OCI-LY1 (cell line): ENCODE measurements at regions not wholly inside any gene's neighbourhood (a gene's known extent, or its start where the extent isn't known, plus 50 kb on each side); places are given as distances from the start of the nearest gene placed in this dataset.

Experiments
- H2AFZ ChIP-seq: fragments of 200-600 bp; sonication (generic), shearing (Covaris generic); 2 replicates; pipeline ENCODE4 v1.6.0; 2014; ENCODE audit warnings: antibody characterized with exemption, mild to moderate bottlenecking, low read length
- H3F3A ChIP-seq: fragments of 200-600 bp; sonication (generic), shearing (Covaris generic); 2 replicates; pipeline ENCODE4 v1.6.0; 2014; ENCODE audit warnings: mild to moderate bottlenecking, antibody characterized with exemption, low read length, moderate library complexity; ENCODE audit not compliant: insufficient read depth
- H3K27ac ChIP-seq: fragments of 200-600 bp; sonication (generic); 2 replicates; pipeline ENCODE4 v1.5.1; 2014; ENCODE audit warnings: low read length, mixed run types, mild to moderate bottlenecking, low read depth; ENCODE audit not compliant: poor library complexity, severe bottlenecking
- H3K27me3 ChIP-seq: fragments of 200-600 bp; sonication (generic); 2 replicates; pipeline ENCODE4 v1.6.0; 2014; ENCODE audit warnings: antibody characterized with exemption, mild to moderate bottlenecking, low read length, moderate library complexity; ENCODE audit not compliant: insufficient read depth
- H3K36me3 ChIP-seq: fragments of 200-600 bp; sonication (generic); 2 replicates; pipeline ENCODE4 v1.6.1; 2014; ENCODE audit warnings: mild to moderate bottlenecking, antibody characterized with exemption, low read length, moderate library complexity, mixed read lengths; ENCODE audit not compliant: insufficient read depth
- H3K4me1 ChIP-seq: fragments of 200-600 bp; sonication (generic); 2 replicates; pipeline ENCODE4 v1.5.1; 2014; ENCODE audit warnings: mild to moderate bottlenecking, low read length, moderate library complexity; ENCODE audit not compliant: insufficient read depth, severe bottlenecking
- H3K4me2 ChIP-seq: fragments of 200-600 bp; sonication (generic), shearing (Covaris generic); 2 replicates; pipeline ENCODE4 v1.6.1; 2014; ENCODE audit warnings: low read length
- H3K4me3 ChIP-seq: fragments of 200-600 bp; sonication (generic); 2 replicates; pipeline ENCODE4 v1.5.1; 2014; ENCODE audit warnings: low read length, low read depth, mild to moderate bottlenecking, mixed read lengths; ENCODE audit not compliant: poor library complexity, severe bottlenecking
- H3K79me2 ChIP-seq: fragments of 200-600 bp; shearing (Covaris generic); 2 replicates; pipeline ENCODE4 v1.6.1; 2016; ENCODE audit warnings: mixed run types, low read length, mixed read lengths; ENCODE audit not compliant: insufficient read depth
- H3K9ac ChIP-seq: fragments of 200-600 bp; sonication (generic), shearing (Covaris generic); 2 replicates; pipeline ENCODE4 v1.6.1; 2014; ENCODE audit warnings: mild to moderate bottlenecking, low read length, mixed read lengths
- H3K9me2 ChIP-seq: fragments of 200-600 bp; sonication (generic), shearing (Covaris generic); 2 replicates; pipeline ENCODE4 v1.6.1; 2014; ENCODE audit warnings: low read depth, mild to moderate bottlenecking, low read length, mixed read lengths
- H3K9me3 ChIP-seq: fragments of 200-600 bp; shearing (Covaris generic); 2 replicates; pipeline ENCODE4 v1.6.1; 2014; ENCODE audit warnings: low read length, mixed read lengths
- H4K20me1 ChIP-seq: fragments of 200-600 bp; sonication (generic), shearing (Covaris generic); 2 replicates; pipeline ENCODE4 v1.6.0; 2016; ENCODE audit warnings: mild to moderate bottlenecking, low read length; ENCODE audit not compliant: insufficient read depth
- CTCF ChIP-seq: fragments of 200-600 bp; sonication (generic), shearing (Covaris generic); IDR thresholded peaks from 2 replicates; pipeline ENCODE4 v1.5.1; 2017; ENCODE audit warnings: mild to moderate bottlenecking, antibody characterized with exemption, low read length, moderate library complexity, mixed read lengths
- EZH2 ChIP-seq: fragments of 200-600 bp; sonication (generic), shearing (Covaris generic); IDR thresholded peaks from 2 replicates; pipeline ENCODE4 v1.8.0; 2017; ENCODE audit warnings: borderline replicate concordance, mixed run types, mild to moderate bottlenecking, antibody characterized with exemption, low read length, moderate library complexity, mixed read lengths

- no peak overlapping the region for H2AFZ ChIP-seq
- no peaks in the 10 kb centered on the region for H3K4me1 ChIP-seq
- H3F3A ChIP-seq, result no peaks in the 10 kb centered on the region
- no peak overlapping the region for H3K4me2 ChIP-seq
- H3K4me3 ChIP-seq, result no peak overlapping the region
- H3K79me2 ChIP-seq, result no peaks in the 10 kb centered on the region
- H3K36me3 ChIP-seq, result no peaks in the 10 kb centered on the region
- no peaks in the 10 kb centered on the region for H3K27me3 ChIP-seq
- no peak overlapping the region for H3K27ac ChIP-seq
- H4K20me1 ChIP-seq, result no peaks in the 10 kb centered on the region
- H3K9me2 ChIP-seq, result no peaks in the 10 kb centered on the region
- no peaks in the 10 kb centered on the region for H3K9me3 ChIP-seq
- TF ChIP-seq CTCF, result no peak
- TF ChIP-seq EZH2, result no peak
- no peak overlapping the region for H3K9ac ChIP-seq
These were observed 1083.5 kb upstream of the ADGRL3 start for GRCh38 chr4:60116592-60116991.

- no peaks in the 10 kb centered on the region for H3K9me2 ChIP-seq
- H3K4me3 ChIP-seq, result no peak overlapping the region
- no peak overlapping the region for H3K4me2 ChIP-seq
- H3K36me3 ChIP-seq, result no peaks in the 10 kb centered on the region
- H3F3A ChIP-seq, result no peaks in the 10 kb centered on the region
- no peak overlapping the region for H3K9ac ChIP-seq
- H3K79me2 ChIP-seq, result no peaks in the 10 kb centered on the region
- H4K20me1 ChIP-seq, result no peaks in the 10 kb centered on the region
- H3K4me1 ChIP-seq, result no peaks in the 10 kb centered on the region
- no peaks in the 10 kb centered on the region for H3K9me3 ChIP-seq
- no peaks in the 10 kb centered on the region for H3K27me3 ChIP-seq
- TF ChIP-seq EZH2, result no peak
- no peak for TF ChIP-seq CTCF
- H2AFZ ChIP-seq, result no peak overlapping the region
- no peak overlapping the region for H3K27ac ChIP-seq
These were observed 1082.3 kb upstream of the ADGRL3 start for GRCh38 chr4:60117726-60118323.

- H3K79me2 ChIP-seq, result no peaks in the 10 kb centered on the region
- H3K4me1 ChIP-seq, result no peaks in the 10 kb centered on the region
- H3K4me3 ChIP-seq, result no peak overlapping the region
- no peak for TF ChIP-seq CTCF
- TF ChIP-seq EZH2, result no peak
- no peak overlapping the region for H3K27ac ChIP-seq
- H3K9me2 ChIP-seq, result no peaks in the 10 kb centered on the region
- H3K27me3 ChIP-seq, result no peaks in the 10 kb centered on the region
- H3K4me2 ChIP-seq, result no peak overlapping the region
- H3F3A ChIP-seq, result no peaks in the 10 kb centered on the region
- no peaks in the 10 kb centered on the region for H4K20me1 ChIP-seq
- H2AFZ ChIP-seq, result no peak overlapping the region
- no peak overlapping the region for H3K9ac ChIP-seq
- H3K9me3 ChIP-seq, result no peaks in the 10 kb centered on the region
- no peaks in the 10 kb centered on the region for H3K36me3 ChIP-seq
These were observed 1077.3 kb upstream of the ADGRL3 start for GRCh38 chr4:60122820-60123219.
